ENCODE measurements at regions not wholly inside any gene's neighbourhood (a gene's known extent, or its start where the extent isn't known, plus 50 kb on each side); places are given as distances from the start of the nearest gene placed in this dataset.
"Not testable (repeated sequence)": the region's sequence is repeated elsewhere in the genome, so short reads cannot be mapped to it uniquely, and the experiment has no call there.

DNA sequence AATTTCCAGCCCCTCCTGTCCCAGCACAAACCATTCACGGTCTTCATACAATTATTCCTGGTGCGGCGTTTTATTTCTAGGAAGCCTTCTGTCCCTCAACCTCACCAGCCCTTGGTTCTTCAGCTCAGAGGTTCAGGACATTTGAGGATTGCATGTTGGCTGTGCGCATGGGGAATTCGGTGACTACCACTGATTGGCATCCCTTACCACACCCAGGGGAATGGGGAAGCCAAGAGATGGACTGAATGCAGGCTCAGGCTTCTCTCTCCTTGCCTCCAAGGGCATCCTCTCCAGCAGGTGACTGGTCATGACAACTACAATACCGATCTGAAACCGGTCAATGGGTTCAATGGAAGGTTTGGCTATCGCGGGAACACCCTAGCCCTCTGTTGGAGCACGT, 153.8 kb downstream of the MTHFS start:
- no peak for DNase-seq (ENCODE audit: low spot score)
- TF ChIP-seq, protein P1, sequence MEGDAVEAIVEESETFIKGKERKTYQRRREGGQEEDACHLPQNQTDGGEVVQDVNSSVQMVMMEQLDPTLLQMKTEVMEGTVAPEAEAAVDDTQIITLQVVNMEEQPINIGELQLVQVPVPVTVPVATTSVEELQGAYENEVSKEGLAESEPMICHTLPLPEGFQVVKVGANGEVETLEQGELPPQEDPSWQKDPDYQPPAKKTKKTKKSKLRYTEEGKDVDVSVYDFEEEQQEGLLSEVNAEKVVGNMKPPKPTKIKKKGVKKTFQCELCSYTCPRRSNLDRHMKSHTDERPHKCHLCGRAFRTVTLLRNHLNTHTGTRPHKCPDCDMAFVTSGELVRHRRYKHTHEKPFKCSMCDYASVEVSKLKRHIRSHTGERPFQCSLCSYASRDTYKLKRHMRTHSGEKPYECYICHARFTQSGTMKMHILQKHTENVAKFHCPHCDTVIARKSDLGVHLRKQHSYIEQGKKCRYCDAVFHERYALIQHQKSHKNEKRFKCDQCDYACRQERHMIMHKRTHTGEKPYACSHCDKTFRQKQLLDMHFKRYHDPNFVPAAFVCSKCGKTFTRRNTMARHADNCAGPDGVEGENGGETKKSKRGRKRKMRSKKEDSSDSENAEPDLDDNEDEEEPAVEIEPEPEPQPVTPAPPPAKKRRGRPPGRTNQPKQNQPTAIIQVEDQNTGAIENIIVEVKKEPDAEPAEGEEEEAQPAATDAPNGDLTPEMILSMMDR (IDR thresholded peaks at IDR 0.05; ENCODE audit: extremely low read depth, missing control alignments) = no peak

DNA sequence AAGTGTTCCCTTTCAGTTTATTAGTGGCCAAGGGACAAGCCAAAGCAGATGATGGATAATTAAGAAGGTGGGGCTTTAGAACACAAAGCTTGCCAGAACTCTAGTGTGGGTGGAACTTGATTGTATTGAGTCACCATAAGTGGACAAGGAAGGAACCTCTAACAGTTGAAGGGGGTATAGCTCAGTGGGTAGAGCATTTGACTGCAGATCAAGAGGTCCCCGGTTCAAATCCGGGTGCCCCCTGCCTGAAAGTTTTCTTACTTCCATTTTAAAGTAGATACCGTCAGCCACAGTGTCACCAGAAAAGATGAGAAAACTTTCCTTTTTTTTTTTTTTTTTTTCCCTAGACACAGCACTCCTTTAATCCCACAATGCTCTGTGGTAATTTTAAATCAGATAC, 152.3 kb downstream of the MTHFS start:
- DNase-seq (ENCODE audit: low spot score) = not testable (repeated sequence)

DNA sequence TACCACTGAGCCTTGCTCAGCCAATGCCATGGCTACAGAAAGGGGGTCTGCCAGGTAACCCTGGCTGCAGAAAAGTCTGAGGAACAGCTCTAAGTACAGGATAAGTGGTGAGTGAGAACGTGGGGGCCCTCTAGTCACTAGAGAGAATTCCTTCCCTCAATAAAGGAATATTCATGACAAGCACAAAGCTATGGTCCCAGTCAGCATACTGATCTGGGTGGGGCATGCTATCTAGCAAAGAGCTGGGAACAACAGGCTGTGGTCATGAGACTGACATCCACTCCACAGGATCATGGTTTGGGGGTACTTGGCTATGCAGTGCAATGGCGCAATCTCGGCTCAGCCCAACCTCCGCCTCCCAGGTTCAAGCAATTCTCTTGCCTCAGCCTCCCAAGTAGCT, 140.4 kb downstream of the MTHFS start:
- TF ChIP-seq, protein P1 (IDR thresholded peaks at IDR 0.05; ENCODE audit: extremely low read depth, missing control alignments) = no peak
- no peak for DNase-seq (ENCODE audit: low spot score)

DNA sequence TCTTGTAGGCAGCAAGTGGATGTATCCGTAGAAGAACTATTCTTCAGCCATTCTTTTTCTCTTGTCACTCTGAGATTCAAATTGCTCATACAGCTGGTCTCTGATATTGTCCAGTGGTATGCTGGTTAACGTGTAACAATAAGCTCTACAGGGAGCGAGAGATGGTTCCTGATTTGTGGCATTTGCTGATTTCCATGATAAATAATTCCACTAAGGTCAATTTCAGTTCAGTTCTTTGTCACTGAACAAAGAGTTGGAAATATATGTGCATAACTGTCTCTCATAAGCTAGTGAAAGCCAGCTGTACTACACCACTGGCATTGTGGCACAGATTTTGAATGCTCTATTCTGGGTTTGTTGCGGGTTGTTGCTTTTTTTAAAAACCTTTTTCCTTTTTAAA, 131.7 kb downstream of the MTHFS start:
- TF ChIP-seq, protein P1 (IDR thresholded peaks at IDR 0.05; ENCODE audit: extremely low read depth, missing control alignments) = no peak
- no peak for DNase-seq (ENCODE audit: low spot score)

DNA sequence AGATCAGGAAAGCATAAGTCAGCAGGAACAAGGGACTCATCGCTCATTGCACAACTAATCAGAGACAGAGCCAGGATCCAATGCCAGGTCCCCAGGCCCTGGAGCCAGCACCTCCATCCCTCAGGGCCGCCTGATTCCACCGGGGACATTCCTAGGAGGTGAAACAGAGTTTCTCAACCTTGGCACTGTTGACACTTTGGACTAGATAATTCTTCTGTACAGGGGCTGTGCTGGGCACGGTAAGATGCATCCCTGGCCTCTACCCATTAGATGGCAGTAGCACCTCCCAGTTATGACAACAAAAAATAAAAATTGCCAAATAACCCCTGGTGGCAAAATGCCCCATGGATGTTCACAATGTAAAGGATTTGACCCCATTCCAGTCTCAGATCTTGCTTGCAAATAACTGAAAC, 127.7 kb downstream of the MTHFS start:
- DNase-seq (ENCODE audit: low spot score) = no peak
- TF ChIP-seq, protein P1 (IDR thresholded peaks at IDR 0.05; ENCODE audit: extremely low read depth, missing control alignments) = peak; percentile 48

DNA sequence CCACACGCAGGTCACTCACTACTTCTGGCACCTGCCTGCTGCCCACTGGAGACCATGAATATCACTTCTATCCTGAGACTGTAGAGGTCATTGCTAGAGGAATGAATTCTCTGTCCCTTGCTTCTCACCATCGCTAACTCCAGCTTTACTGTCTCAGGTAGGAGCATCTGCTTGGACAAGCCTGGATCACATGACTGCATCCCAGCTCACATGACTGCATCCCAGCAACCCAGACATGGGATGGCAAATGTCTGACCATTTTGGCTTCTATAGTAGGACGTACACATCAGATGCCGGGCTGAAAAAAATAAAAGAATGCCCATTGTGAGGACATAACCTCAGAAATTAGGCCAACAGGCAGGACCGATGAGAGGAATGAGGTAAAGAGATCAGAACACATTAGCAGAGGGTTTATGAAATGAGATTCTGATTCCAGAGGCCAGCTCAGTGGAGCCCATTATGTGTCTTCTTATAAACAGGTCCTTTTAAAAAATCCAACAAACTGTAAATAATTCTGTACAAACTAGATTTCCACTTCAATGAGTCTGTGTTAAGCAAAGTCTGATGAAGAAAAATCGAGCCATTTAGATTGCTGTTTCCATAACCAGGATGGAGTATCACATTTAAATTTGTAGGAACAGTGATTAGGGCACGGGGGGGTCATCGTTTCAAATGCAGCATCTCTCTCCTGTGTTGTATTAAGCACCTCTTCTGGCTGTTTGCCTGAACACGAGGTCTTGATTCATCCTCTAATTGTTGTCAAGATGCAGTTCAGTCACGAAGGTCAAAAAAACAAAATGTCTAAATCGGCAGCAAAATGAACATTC, 126.7 kb downstream of the MTHFS start:
- DNase-seq (ENCODE audit: low spot score) = no peak
- TF ChIP-seq, protein P1 (IDR thresholded peaks at IDR 0.05; ENCODE audit: extremely low read depth, missing control alignments) = no peak

DNA sequence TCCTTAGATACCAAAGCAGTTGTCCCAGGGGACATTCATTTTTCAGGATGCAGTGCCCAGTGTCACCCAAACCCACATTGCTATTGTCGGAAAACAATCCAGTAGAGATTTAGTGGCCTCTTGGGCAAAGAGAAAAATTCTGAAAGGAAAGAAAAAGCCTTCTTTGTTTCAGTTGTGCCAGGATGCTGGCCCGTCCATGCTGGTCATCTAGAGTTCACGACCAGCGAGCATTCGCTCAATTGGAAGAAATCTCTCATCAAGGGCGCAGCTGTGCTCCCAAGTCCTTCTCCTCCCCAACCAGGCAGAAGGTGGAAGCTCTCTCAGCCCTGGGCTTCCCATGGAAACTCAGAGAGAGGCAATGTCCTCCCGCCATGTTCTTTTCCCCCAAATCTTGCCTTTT, 123.7 kb downstream of the MTHFS start:
- DNase-seq (ENCODE audit: low spot score) = no peak

More for the DNA sequence above, 123.7 kb downstream of the MTHFS start:
- TF ChIP-seq, protein P1 (IDR thresholded peaks at IDR 0.05; ENCODE audit: extremely low read depth, missing control alignments) = no peak

All from GM20000 (cell line).